ENCODE measurements at regions not wholly inside any gene's neighbourhood (a gene's known extent, or its start where the extent isn't known, plus 50 kb on each side); places are given as distances from the start of the nearest gene placed in this dataset.

- no peak for DNase-seq
These were observed 80.3 kb upstream of the UQCRFS1 start for GRCh38 chr19:29293292-29293691.

- DNase-seq: no peak
These were observed 80.9 kb upstream of the UQCRFS1 start for GRCh38 chr19:29293736-29294342.

GRCh38 chr19:29294343-29294811 is 81.4 kb upstream of the UQCRFS1 start:
- no peak for DNase-seq

GRCh38 chr19:29295285-29295684 is 82.3 kb upstream of the UQCRFS1 start:
- no peak for DNase-seq

- no peak for DNase-seq
These were observed 84.4 kb upstream of the UQCRFS1 start for GRCh38 chr19:29297381-29297780.

GRCh38 chr19:29299416-29300380 is 86.7 kb upstream of the UQCRFS1 start:
- no peak for DNase-seq

GRCh38 chr19:29302002-29302928 is 89.3 kb upstream of the UQCRFS1 start:
- no peak for DNase-seq

GRCh38 chr19:29303069-29303718 is 90.2 kb upstream of the UQCRFS1 start:
- no peak for DNase-seq

GRCh38 chr19:29303719-29304090 is 90.8 kb upstream of the UQCRFS1 start:
- DNase-seq: no peak

- DNase-seq: no peak
These were observed 92.3 kb upstream of the UQCRFS1 start for GRCh38 chr19:29305268-29305667.

- DNase-seq: no peak
These were observed 96.1 kb upstream of the UQCRFS1 start for GRCh38 chr19:29308977-29309590.

GRCh38 chr19:29309637-29310036 is 96.7 kb upstream of the UQCRFS1 start:
- no peak for DNase-seq

- no peak for DNase-seq
These were observed 98.3 kb upstream of the UQCRFS1 start for GRCh38 chr19:29311191-29311790.

GRCh38 chr19:29315556-29316190 is 102.7 kb upstream of the UQCRFS1 start:
- no peak for DNase-seq

GRCh38 chr19:29318581-29318980 is 105.6 kb upstream of the UQCRFS1 start:
- DNase-seq: no peak

- no peak for DNase-seq
These were observed 107.1 kb upstream of the UQCRFS1 start for GRCh38 chr19:29320086-29320485.

- DNase-seq: no peak
These were observed 107.7 kb upstream of the UQCRFS1 start for GRCh38 chr19:29320618-29321017.

- no peak for DNase-seq
These were observed 108.2 kb upstream of the UQCRFS1 start for GRCh38 chr19:29321116-29321515.

GRCh38 chr19:29323021-29323430 is 110.1 kb upstream of the UQCRFS1 start:
- no peak for DNase-seq

GRCh38 chr19:29323440-29324290 is 110.7 kb upstream of the UQCRFS1 start:
- DNase-seq: no peak
